ENCODE measurements at regions not wholly inside any gene's neighbourhood (a gene's known extent, or its start where the extent isn't known, plus 50 kb on each side); places are given as distances from the start of the nearest gene placed in this dataset.

DNA sequence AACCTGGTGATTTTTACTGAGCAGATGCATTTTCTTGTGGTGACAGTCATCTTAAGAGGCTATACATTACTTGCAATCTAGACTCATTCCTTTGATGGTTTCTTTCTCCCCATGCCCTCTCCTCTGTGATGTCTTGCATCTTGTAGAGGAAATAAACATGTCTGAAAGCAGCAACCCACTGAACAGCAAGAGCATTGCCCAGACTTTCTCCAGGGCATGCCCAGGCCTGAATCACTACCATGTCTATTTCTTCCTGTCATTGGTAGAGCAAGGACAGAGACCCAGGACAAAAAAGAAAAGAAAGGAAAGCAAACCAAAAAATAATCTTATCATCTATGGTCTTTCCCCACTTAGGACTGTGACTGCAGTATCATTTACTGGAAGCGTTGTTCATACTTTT, 326.1 kb downstream of the HNRNPD start:
- no peak overlapping the region for H3K4me3 ChIP-seq (ENCODE audit: control insufficient read depth in 2 of 3, extremely low read depth in 1 of 3, insufficient read depth in 2 of 3, low read depth in 1 of 3, low read length in 3 of 3)
- H3K27me3 ChIP-seq (ENCODE audit: control insufficient read depth, extremely low read depth, insufficient read depth, low read length): peaks cover 23% of the 10 kb centered on the region
- DNase-seq (ENCODE audit: low read depth, low spot score) (no peak), FAIRE-seq (no peak)
- H2AFZ ChIP-seq (ENCODE audit: control insufficient read depth, low read length): no peak overlapping the region
- TF ChIP-seq, protein P1, sequence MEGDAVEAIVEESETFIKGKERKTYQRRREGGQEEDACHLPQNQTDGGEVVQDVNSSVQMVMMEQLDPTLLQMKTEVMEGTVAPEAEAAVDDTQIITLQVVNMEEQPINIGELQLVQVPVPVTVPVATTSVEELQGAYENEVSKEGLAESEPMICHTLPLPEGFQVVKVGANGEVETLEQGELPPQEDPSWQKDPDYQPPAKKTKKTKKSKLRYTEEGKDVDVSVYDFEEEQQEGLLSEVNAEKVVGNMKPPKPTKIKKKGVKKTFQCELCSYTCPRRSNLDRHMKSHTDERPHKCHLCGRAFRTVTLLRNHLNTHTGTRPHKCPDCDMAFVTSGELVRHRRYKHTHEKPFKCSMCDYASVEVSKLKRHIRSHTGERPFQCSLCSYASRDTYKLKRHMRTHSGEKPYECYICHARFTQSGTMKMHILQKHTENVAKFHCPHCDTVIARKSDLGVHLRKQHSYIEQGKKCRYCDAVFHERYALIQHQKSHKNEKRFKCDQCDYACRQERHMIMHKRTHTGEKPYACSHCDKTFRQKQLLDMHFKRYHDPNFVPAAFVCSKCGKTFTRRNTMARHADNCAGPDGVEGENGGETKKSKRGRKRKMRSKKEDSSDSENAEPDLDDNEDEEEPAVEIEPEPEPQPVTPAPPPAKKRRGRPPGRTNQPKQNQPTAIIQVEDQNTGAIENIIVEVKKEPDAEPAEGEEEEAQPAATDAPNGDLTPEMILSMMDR (optimal IDR thresholded peaks at IDR 0.05 in 1 of 3, IDR thresholded peaks at IDR 0.05 in 1 of 3, conservative IDR thresholded peaks at IDR 0.05 in 1 of 3; ENCODE audit: extremely low read depth in 1 of 3, insufficient read depth in 2 of 3, low read length in 3 of 3): no peak
- H3K9me3 ChIP-seq (ENCODE audit: control insufficient read depth, low read depth, low read length): no peaks in the 10 kb centered on the region
- dilution Hi-C loops (cut with MboI; ENCODE audit: extremely low pct_ligation_motif_present, low sequenced_read_pairs): no loop called here
- H3K9me1 ChIP-seq (ENCODE audit: control insufficient read depth, extremely low read depth, insufficient read depth, low read length): no peaks in the 10 kb centered on the region
- H3K27ac ChIP-seq (ENCODE audit: control insufficient read depth, insufficient read depth, low read length): no peak overlapping the region
- H3K9ac ChIP-seq (ENCODE audit: control insufficient read depth, extremely low read depth, insufficient read depth, low read length): no peak overlapping the region
- no peaks in the 10 kb centered on the region for H3K79me2 ChIP-seq (ENCODE audit: control insufficient read depth, insufficient read depth, low read length)
- no peak overlapping the region for H3K4me2 ChIP-seq (ENCODE audit: control insufficient read depth, extremely low read depth, insufficient read depth, low read depth, low read length)
- H3K4me1 ChIP-seq (ENCODE audit: control insufficient read depth, extremely low read depth, insufficient read depth, low read length): peaks cover 3% of the 10 kb centered on the region
- H3K36me3 ChIP-seq (ENCODE audit: control insufficient read depth in 2 of 2, extremely low read depth in 1 of 2, insufficient read depth in 2 of 2, low read length in 2 of 2): no peaks in the 10 kb centered on the region
- H4K20me1 ChIP-seq (ENCODE audit: control insufficient read depth, extremely low read depth, insufficient read depth, low read length): no peaks in the 10 kb centered on the region

DNA sequence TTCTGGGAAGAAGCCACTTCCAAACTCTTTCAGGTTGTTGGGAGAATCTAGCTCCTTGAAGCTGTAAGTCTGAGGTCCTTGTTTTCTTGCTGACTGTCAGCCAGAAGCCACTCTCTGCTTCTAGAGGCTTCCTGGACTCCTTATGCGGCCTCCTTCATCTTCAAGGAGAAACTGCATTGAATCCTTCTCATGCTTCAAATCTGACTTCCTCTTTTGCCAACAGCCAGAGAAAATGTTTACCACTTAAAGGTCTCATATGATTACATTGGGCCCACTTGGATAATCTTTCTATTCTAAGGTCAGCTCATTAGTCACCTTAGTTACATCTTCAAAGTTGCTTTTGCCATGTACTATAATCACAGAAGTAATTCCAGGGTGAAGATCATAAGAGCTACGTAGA, 327.0 kb downstream of the HNRNPD start:
- Histone ChIP-seq H4K20me1 (ENCODE audit: control insufficient read depth, extremely low read depth, insufficient read depth, low read length) (no peaks in the 10 kb centered on the region), H3K9ac (ENCODE audit: control insufficient read depth, extremely low read depth, insufficient read depth, low read length) (no peak overlapping the region), H3K27ac (ENCODE audit: control insufficient read depth, insufficient read depth, low read length) (no peak overlapping the region), H3K79me2 (ENCODE audit: control insufficient read depth, insufficient read depth, low read length) (no peaks in the 10 kb centered on the region), H3K36me3 (ENCODE audit: control insufficient read depth in 2 of 2, extremely low read depth in 1 of 2, insufficient read depth in 2 of 2, low read length in 2 of 2) (no peaks in the 10 kb centered on the region), H3K4me1 (ENCODE audit: control insufficient read depth, extremely low read depth, insufficient read depth, low read length) (peaks cover 3% of the 10 kb centered on the region), H3K4me2 (ENCODE audit: control insufficient read depth, extremely low read depth, insufficient read depth, low read depth, low read length) (no peak overlapping the region), H3K27me3 (ENCODE audit: control insufficient read depth, extremely low read depth, insufficient read depth, low read length) (peaks cover 27% of the 10 kb centered on the region), H3K9me1 (ENCODE audit: control insufficient read depth, extremely low read depth, insufficient read depth, low read length) (no peaks in the 10 kb centered on the region), H2AFZ (ENCODE audit: control insufficient read depth, low read length) (no peak overlapping the region), H3K9me3 (ENCODE audit: control insufficient read depth, low read depth, low read length) (no peaks in the 10 kb centered on the region), H3K4me3 (ENCODE audit: control insufficient read depth in 2 of 3, extremely low read depth in 1 of 3, insufficient read depth in 2 of 3, low read depth in 1 of 3, low read length in 3 of 3) (no peak overlapping the region)
- TF ChIP-seq, protein P1 (optimal IDR thresholded peaks at IDR 0.05 in 1 of 3, IDR thresholded peaks at IDR 0.05 in 1 of 3, conservative IDR thresholded peaks at IDR 0.05 in 1 of 3; ENCODE audit: extremely low read depth in 1 of 3, insufficient read depth in 2 of 3, low read length in 3 of 3): no peak
- TF ChIP-seq EZH2 (IDR thresholded peaks at IDR 0.05; ENCODE audit: low read length): no peak
- DNase-seq (ENCODE audit: low read depth, low spot score): no peak
- dilution Hi-C loops (cut with MboI; ENCODE audit: extremely low pct_ligation_motif_present, low sequenced_read_pairs): no loop called here
- FAIRE-seq: no peak

All from keratinocyte (primary cell).